ENCODE measurements at regions not wholly inside any gene's neighbourhood (a gene's known extent, or its start where the extent isn't known, plus 50 kb on each side); places are given as distances from the start of the nearest gene placed in this dataset.

DNA sequence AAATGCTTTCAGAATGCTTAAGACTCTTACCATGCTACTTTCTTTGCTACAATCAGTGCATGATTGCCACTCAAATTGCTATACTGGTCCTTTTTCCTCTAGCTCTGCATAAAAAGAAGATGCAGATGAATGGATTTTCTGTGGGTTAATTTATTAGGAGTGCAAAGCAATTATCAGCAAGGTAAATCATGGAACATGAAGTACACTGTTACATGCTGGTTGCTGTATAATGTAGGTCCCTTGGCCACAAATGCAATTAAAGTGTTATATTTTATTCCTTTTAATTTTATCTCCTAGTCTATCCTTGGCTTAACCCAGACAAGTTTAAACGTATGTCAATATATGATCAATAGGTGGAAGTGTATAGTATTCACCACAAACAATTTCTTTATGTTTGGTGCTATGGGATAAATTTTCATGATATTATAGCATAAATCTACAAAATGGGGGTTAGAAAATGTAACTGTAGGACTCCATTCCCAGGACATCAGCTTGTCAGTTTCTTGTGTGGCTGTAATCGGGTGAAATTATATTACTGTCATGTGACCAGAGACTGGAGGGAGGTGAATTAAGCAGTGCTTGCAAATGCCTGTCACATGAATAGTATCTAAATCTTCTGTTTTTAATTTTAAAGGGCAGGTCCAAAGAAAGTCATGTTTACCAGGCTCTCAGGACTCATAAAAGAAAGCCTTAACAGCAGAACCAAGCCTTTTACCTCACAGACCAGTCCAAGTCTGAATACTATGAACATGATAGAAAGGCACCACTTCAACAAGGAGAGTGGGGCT lies 176.9 kb upstream of the ID4 start:
- no peak for ATAC-seq
- H3K36me3 ChIP-seq (ENCODE audit: control insufficient read depth in 2 of 2, insufficient read depth in 2 of 2, low read length in 1 of 2), result no peaks in the 10 kb centered on the region
- FAIRE-seq, result no peak
- intact Hi-C loops (cut with micrococcal nuclease; ENCODE audit: unreplicated experiment), result no loop called here
- CTCF ChIA-PET, result no interaction called here
- H3K9ac ChIP-seq (ENCODE audit: control insufficient read depth, insufficient read depth, low read length), result no peak overlapping the region
- no peak for DNase-seq (ENCODE audit: low read depth, low spot score)
- in situ Hi-C loops (cut with MboI), result no loop called here
- H2AFZ ChIP-seq (ENCODE audit: control insufficient read depth, low read depth, low read length), result no peak overlapping the region
- H3K4me1 ChIP-seq (ENCODE audit: control insufficient read depth, insufficient read depth, low read length), result no peaks in the 10 kb centered on the region
- POLR2A ChIA-PET, result no interaction called here
- H3K9me3 ChIP-seq (replicated peaks; ENCODE audit: control insufficient read depth, insufficient read depth, low read length), result no peaks in the 10 kb centered on the region
- no peak overlapping the region for H3K27ac ChIP-seq (ENCODE audit: control insufficient read depth, insufficient read depth)
- H3K79me2 ChIP-seq (ENCODE audit: control insufficient read depth, insufficient read depth, low read length), result no peaks in the 10 kb centered on the region
- no peak overlapping the region for H3K4me2 ChIP-seq (ENCODE audit: control insufficient read depth, insufficient read depth)
- no TSS peak for BruUV-seq (replicated peaks)
- SMC1A ChIA-PET (ENCODE audit: uncharacterized antibody, unreplicated experiment), result no interaction called here
- H3K27me3 ChIP-seq (replicated peaks in 1 of 2; ENCODE audit: control insufficient read depth in 2 of 2, insufficient read depth in 2 of 2, low read length in 1 of 2), result no peaks in the 10 kb centered on the region
- WGBS (ENCODE audit: insufficient coverage, insufficient replicate concordance, low lambda C conversion rate, missing lambda C conversion rate), result 45% methylated on average over 2 of the region's 2 CpGs
- no peak overlapping the region for H3K4me3 ChIP-seq
- RAD21 ChIA-PET (ENCODE audit: unreplicated experiment), result no interaction called here
- H4K20me1 ChIP-seq (ENCODE audit: control insufficient read depth, insufficient read depth), result no peaks in the 10 kb centered on the region
- no peak for TF ChIP-seq EZH2 (IDR thresholded peaks at IDR 0.05; ENCODE audit: borderline replicate concordance, control insufficient read depth, low read depth, low read length)
- no peak for TF ChIP-seq CHD1 (IDR thresholded peaks at IDR 0.05; ENCODE audit: low read depth, low read length)
- TF ChIP-seq, protein P1, sequence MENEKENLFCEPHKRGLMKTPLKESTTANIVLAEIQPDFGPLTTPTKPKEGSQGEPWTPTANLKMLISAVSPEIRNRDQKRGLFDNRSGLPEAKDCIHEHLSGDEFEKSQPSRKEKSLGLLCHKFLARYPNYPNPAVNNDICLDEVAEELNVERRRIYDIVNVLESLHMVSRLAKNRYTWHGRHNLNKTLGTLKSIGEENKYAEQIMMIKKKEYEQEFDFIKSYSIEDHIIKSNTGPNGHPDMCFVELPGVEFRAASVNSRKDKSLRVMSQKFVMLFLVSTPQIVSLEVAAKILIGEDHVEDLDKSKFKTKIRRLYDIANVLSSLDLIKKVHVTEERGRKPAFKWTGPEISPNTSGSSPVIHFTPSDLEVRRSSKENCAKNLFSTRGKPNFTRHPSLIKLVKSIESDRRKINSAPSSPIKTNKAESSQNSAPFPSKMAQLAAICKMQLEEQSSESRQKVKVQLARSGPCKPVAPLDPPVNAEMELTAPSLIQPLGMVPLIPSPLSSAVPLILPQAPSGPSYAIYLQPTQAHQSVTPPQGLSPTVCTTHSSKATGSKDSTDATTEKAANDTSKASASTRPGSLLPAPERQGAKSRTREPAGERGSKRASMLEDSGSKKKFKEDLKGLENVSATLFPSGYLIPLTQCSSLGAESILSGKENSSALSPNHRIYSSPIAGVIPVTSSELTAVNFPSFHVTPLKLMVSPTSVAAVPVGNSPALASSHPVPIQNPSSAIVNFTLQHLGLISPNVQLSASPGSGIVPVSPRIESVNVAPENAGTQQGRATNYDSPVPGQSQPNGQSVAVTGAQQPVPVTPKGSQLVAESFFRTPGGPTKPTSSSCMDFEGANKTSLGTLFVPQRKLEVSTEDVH (IDR thresholded peaks at IDR 0.05; ENCODE audit: low read depth, partially characterized antibody), result no peak
- TF ChIP-seq SMC3 (IDR thresholded peaks at IDR 0.05; ENCODE audit: borderline replicate concordance, low read length), result no peak
- TF ChIP-seq, protein P2, sequence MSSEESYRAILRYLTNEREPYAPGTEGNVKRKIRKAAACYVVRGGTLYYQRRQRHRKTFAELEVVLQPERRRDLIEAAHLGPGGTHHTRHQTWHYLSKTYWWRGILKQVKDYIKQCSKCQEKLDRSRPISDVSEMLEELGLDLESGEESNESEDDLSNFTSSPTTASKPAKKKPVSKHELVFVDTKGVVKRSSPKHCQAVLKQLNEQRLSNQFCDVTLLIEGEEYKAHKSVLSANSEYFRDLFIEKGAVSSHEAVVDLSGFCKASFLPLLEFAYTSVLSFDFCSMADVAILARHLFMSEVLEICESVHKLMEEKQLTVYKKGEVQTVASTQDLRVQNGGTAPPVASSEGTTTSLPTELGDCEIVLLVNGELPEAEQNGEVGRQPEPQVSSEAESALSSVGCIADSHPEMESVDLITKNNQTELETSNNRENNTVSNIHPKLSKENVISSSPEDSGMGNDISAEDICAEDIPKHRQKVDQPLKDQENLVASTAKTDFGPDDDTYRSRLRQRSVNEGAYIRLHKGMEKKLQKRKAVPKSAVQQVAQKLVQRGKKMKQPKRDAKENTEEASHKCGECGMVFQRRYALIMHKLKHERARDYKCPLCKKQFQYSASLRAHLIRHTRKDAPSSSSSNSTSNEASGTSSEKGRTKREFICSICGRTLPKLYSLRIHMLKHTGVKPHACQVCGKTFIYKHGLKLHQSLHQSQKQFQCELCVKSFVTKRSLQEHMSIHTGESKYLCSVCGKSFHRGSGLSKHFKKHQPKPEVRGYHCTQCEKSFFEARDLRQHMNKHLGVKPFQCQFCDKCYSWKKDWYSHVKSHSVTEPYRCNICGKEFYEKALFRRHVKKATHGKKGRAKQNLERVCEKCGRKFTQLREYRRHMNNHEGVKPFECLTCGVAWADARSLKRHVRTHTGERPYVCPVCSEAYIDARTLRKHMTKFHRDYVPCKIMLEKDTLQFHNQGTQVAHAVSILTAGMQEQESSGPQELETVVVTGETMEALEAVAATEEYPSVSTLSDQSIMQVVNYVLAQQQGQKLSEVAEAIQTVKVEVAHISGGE (CRISPR knock-in tag; IDR thresholded peaks at IDR 0.05), result no peak
- TF ChIP-seq, protein P3, sequence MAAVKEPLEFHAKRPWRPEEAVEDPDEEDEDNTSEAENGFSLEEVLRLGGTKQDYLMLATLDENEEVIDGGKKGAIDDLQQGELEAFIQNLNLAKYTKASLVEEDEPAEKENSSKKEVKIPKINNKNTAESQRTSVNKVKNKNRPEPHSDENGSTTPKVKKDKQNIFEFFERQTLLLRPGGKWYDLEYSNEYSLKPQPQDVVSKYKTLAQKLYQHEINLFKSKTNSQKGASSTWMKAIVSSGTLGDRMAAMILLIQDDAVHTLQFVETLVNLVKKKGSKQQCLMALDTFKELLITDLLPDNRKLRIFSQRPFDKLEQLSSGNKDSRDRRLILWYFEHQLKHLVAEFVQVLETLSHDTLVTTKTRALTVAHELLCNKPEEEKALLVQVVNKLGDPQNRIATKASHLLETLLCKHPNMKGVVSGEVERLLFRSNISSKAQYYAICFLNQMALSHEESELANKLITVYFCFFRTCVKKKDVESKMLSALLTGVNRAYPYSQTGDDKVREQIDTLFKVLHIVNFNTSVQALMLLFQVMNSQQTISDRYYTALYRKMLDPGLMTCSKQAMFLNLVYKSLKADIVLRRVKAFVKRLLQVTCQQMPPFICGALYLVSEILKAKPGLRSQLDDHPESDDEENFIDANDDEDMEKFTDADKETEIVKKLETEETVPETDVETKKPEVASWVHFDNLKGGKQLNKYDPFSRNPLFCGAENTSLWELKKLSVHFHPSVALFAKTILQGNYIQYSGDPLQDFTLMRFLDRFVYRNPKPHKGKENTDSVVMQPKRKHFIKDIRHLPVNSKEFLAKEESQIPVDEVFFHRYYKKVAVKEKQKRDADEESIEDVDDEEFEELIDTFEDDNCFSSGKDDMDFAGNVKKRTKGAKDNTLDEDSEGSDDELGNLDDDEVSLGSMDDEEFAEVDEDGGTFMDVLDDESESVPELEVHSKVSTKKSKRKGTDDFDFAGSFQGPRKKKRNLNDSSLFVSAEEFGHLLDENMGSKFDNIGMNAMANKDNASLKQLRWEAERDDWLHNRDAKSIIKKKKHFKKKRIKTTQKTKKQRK (IDR thresholded peaks at IDR 0.05; ENCODE audit: low read depth, low read length), result no peak
- TF ChIP-seq IKZF1 (conservative IDR thresholded peaks at IDR 0.05), result no peak
- TF ChIP-seq PAX8 (IDR thresholded peaks at IDR 0.05), result no peak
- TF ChIP-seq RAD51 (IDR thresholded peaks at IDR 0.05), result no peak
- TF ChIP-seq, protein P4, sequence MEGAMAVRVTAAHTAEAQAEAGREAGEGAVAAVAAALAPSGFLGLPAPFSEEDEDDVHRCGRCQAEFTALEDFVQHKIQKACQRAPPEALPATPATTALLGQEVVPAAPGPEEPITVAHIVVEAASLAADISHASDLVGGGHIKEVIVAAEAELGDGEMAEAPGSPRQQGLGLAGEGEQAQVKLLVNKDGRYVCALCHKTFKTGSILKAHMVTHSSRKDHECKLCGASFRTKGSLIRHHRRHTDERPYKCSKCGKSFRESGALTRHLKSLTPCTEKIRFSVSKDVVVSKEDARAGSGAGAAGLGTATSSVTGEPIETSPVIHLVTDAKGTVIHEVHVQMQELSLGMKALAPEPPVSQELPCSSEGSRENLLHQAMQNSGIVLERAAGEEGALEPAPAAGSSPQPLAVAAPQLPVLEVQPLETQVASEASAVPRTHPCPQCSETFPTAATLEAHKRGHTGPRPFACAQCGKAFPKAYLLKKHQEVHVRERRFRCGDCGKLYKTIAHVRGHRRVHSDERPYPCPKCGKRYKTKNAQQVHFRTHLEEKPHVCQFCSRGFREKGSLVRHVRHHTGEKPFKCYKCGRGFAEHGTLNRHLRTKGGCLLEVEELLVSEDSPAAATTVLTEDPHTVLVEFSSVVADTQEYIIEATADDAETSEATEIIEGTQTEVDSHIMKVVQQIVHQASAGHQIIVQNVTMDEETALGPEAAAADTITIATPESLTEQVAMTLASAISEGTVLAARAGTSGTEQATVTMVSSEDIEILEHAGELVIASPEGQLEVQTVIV (IDR thresholded peaks at IDR 0.05; ENCODE audit: borderline replicate concordance, partially characterized antibody), result no peak
- TF ChIP-seq EP300 (IDR thresholded peaks at IDR 0.05; ENCODE audit: borderline replicate concordance in 1 of 2, control insufficient read depth in 1 of 2, low read depth in 2 of 2, low read length in 2 of 2), result no peak

Measured in GM12878 (cell line).